ENCODE measurements at regions not wholly inside any gene's neighbourhood (a gene's known extent, or its start where the extent isn't known, plus 50 kb on each side); places are given as distances from the start of the nearest gene placed in this dataset.

GRCh38 chr13:76693086-76693485, 193.1 kb downstream of the KCTD12 start:
- WGBS, 2 donors: 51 to 56% methylated on average over 2 of the region's 2 CpGs

GRCh38 chr13:76692346-76692745, 193.9 kb downstream of the KCTD12 start:
- H3K27ac ChIP-seq: no peak overlapping the region
- no peaks in the 10 kb centered on the region for H3K9me3 ChIP-seq
- WGBS, 2 donors: 19 to 36% methylated on average over 1 of the region's 1 CpG
- H3K27me3 ChIP-seq: no peaks in the 10 kb centered on the region
- no peak for DNase-seq
- H3K4me3 ChIP-seq: no peak overlapping the region
- H3K36me3 ChIP-seq: no peaks in the 10 kb centered on the region
- H3K4me1 ChIP-seq: peaks cover 0 to 3% (median 0%) of the 10 kb centered on the region in 3 donors
- no peak for ATAC-seq
- no peak for TF ChIP-seq CTCF (IDR thresholded peaks at IDR 0.05)
- intact Hi-C loops (cut with DNase I): no loop called here
- no peak for FAIRE-seq

More at GRCh38 chr13:76693086-76693485, 193.1 kb downstream of the KCTD12 start:
- Histone ChIP-seq H3K9me3 (no peaks in the 10 kb centered on the region), H3K27ac (no peak overlapping the region), H3K4me1 (no peaks in the 10 kb centered on the region), H3K36me3 (no peaks in the 10 kb centered on the region), H3K27me3 (no peaks in the 10 kb centered on the region), H3K4me3 (no peak overlapping the region)
- intact Hi-C loops (cut with DNase I): no loop called here
- no peak for TF ChIP-seq CTCF (IDR thresholded peaks at IDR 0.05)
- FAIRE-seq: no peak
- no peak for DNase-seq
- ATAC-seq: no peak

- FAIRE-seq (no peak), DNase-seq (no peak), ATAC-seq (no peak)
- Histone ChIP-seq H3K27me3 (no peaks in the 10 kb centered on the region), H3K36me3 (no peaks in the 10 kb centered on the region), H3K27ac (no peak overlapping the region), H3K4me1 (peaks cover 0 to 3% (median 0%) of the 10 kb centered on the region in 3 donors), H3K9me3 (no peaks in the 10 kb centered on the region), H3K4me3 (no peak overlapping the region)
- intact Hi-C loops (cut with DNase I): no loop called here
- WGBS, 2 donors: 49 to 67% methylated on average over 2 of the region's 2 CpGs
- no peak for TF ChIP-seq CTCF (IDR thresholded peaks at IDR 0.05)
Measured at GRCh38 chr13:76690611-76691010, 195.6 kb downstream of the KCTD12 start.

GRCh38 chr13:76687467-76687866, 198.7 kb downstream of the KCTD12 start:
- FAIRE-seq (no peak), DNase-seq (no peak), ATAC-seq (no peak)
- Histone ChIP-seq H3K4me3 (no peak overlapping the region), H3K4me1 (peaks cover 0 to 3% (median 0%) of the 10 kb centered on the region in 3 donors), H3K27ac (no peak overlapping the region), H3K9me3 (no peaks in the 10 kb centered on the region), H3K27me3 (no peaks in the 10 kb centered on the region), H3K36me3 (no peaks in the 10 kb centered on the region)
- WGBS, 2 donors: 23 to 43% methylated on average over 4 of the region's 4 CpGs
- no peak for TF ChIP-seq CTCF (IDR thresholded peaks at IDR 0.05)
- intact Hi-C loops (cut with DNase I): no loop called here

GRCh38 chr13:76685938-76686337, 200.3 kb downstream of the KCTD12 start:
- no peaks in the 10 kb centered on the region for H3K36me3 ChIP-seq
- FAIRE-seq (no peak), ATAC-seq (no peak), DNase-seq (no peak)
- peaks cover 0 to 3% (median 0%) of the 10 kb centered on the region in 3 donors for H3K4me1 ChIP-seq
- H3K27me3 ChIP-seq: no peaks in the 10 kb centered on the region
- no peak overlapping the region for H3K27ac ChIP-seq
- H3K9me3 ChIP-seq: no peaks in the 10 kb centered on the region
- intact Hi-C loops (cut with DNase I): no loop called here
- no peak overlapping the region for H3K4me3 ChIP-seq
- TF ChIP-seq CTCF (IDR thresholded peaks at IDR 0.05): no peak
- WGBS, 2 donors: 82 to 86% methylated on average over 5 of the region's 5 CpGs
